Activated CD4-positive, alpha-beta memory T cell treated with anti-CD3 and anti-CD28 coated beads, Interleukin-2, amount 10 ng/mL, durations not matched to agents 7 days and 5 days (primary cell): ENCODE measurements at regions not wholly inside any gene's neighbourhood (a gene's known extent, or its start where the extent isn't known, plus 50 kb on each side); places are given as distances from the start of the nearest gene placed in this dataset.

Experiments
- CTCF ChIA-PET: fragments of 350-600 bp; sonication (Branson Sonifier 250); formaldehyde crosslinking; loops from one replicate; lab custom pipeline; 2021; ENCODE audit warnings: antibody characterized with exemption, inconsistent platforms; lab: Charles Lee
- POLR2A ChIA-PET: fragments of 350-600 bp; sonication (Branson Sonifier 250); formaldehyde crosslinking; loops from one replicate; lab custom pipeline; 2021; ENCODE audit warnings: antibody characterized with exemption; lab: Charles Lee
- DNase-seq: peaks from one replicate; pipeline ENCODE4 v3.0.0-alpha.2; 2020
- H3K27ac Mint-ChIP-seq: one replicate; pipeline ENCODE4 v1.8.0; 2021; ENCODE audit warnings: mild to moderate bottlenecking, mixed read lengths
- H3K27me3 Mint-ChIP-seq: one replicate; pipeline ENCODE4 v1.8.0; 2021; ENCODE audit warnings: mixed read lengths
- H3K36me3 Mint-ChIP-seq: one replicate; pipeline ENCODE4 v1.8.0; 2021; ENCODE audit warnings: low read depth, mixed read lengths
- H3K4me1 Mint-ChIP-seq: one replicate; pipeline ENCODE4 v1.8.0; 2021; ENCODE audit warnings: mixed read lengths
- H3K4me3 Mint-ChIP-seq: one replicate; pipeline ENCODE4 v1.8.0; 2021; ENCODE audit warnings: mild to moderate bottlenecking, mixed read lengths
- H3K9me3 Mint-ChIP-seq: one replicate; pipeline ENCODE4 v1.8.0; 2021; ENCODE audit warnings: mixed read lengths

- DNase-seq = no peak
- POLR2A ChIA-PET = no interaction called here
- no peaks in the 10 kb centered on the region for H3K9me3 Mint-ChIP-seq
- CTCF ChIA-PET = no interaction called here
- H3K27ac Mint-ChIP-seq = no peak overlapping the region
- H3K27me3 Mint-ChIP-seq = no peaks in the 10 kb centered on the region
- no peaks in the 10 kb centered on the region for H3K36me3 Mint-ChIP-seq
- no peaks in the 10 kb centered on the region for H3K4me1 Mint-ChIP-seq
- H3K4me3 Mint-ChIP-seq = no peak overlapping the region
Measured at GRCh38 chr16:9197957-9198661, 106.7 kb downstream of the HAPSTR1 start.

GRCh38 chr16:9199311-9199710, 107.9 kb downstream of the HAPSTR1 start:
- no peak for DNase-seq
- Mint-ChIP-seq H3K4me3 (no peak overlapping the region), H3K27ac (no peak overlapping the region), H3K9me3 (no peaks in the 10 kb centered on the region), H3K36me3 (no peaks in the 10 kb centered on the region), H3K27me3 (no peaks in the 10 kb centered on the region), H3K4me1 (no peaks in the 10 kb centered on the region)
- ChIA-PET CTCF (no interaction called here), POLR2A (no interaction called here)

- H3K9me3 Mint-ChIP-seq = no peaks in the 10 kb centered on the region
- ChIA-PET CTCF (no interaction called here), POLR2A (no interaction called here)
- H3K4me3 Mint-ChIP-seq = no peak overlapping the region
- no peaks in the 10 kb centered on the region for H3K36me3 Mint-ChIP-seq
- DNase-seq = no peak
- no peaks in the 10 kb centered on the region for H3K4me1 Mint-ChIP-seq
- no peaks in the 10 kb centered on the region for H3K27me3 Mint-ChIP-seq
- H3K27ac Mint-ChIP-seq = no peak overlapping the region
Measured at GRCh38 chr16:9199751-9200150, 108.3 kb downstream of the HAPSTR1 start.

GRCh38 chr16:9203956-9204355, 112.5 kb downstream of the HAPSTR1 start:
- CTCF ChIA-PET = no interaction called here
- POLR2A ChIA-PET = no interaction called here
- H3K36me3 Mint-ChIP-seq = no peaks in the 10 kb centered on the region
- no peak overlapping the region for H3K4me3 Mint-ChIP-seq
- no peaks in the 10 kb centered on the region for H3K4me1 Mint-ChIP-seq
- H3K27ac Mint-ChIP-seq = no peak overlapping the region
- DNase-seq = no peak
- H3K9me3 Mint-ChIP-seq = no peaks in the 10 kb centered on the region
- H3K27me3 Mint-ChIP-seq = no peaks in the 10 kb centered on the region

- Mint-ChIP-seq H3K27me3 (no peaks in the 10 kb centered on the region), H3K36me3 (no peaks in the 10 kb centered on the region), H3K9me3 (no peaks in the 10 kb centered on the region), H3K4me3 (no peak overlapping the region), H3K27ac (no peak overlapping the region), H3K4me1 (no peaks in the 10 kb centered on the region)
- CTCF ChIA-PET = no interaction called here
- no peak for DNase-seq
- POLR2A ChIA-PET = no interaction called here
Measured at GRCh38 chr16:9205661-9206060, 114.2 kb downstream of the HAPSTR1 start.

GRCh38 chr16:9206156-9206555, 114.7 kb downstream of the HAPSTR1 start:
- ChIA-PET CTCF (no interaction called here), POLR2A (no interaction called here)
- Mint-ChIP-seq H3K4me1 (no peaks in the 10 kb centered on the region), H3K27ac (no peak overlapping the region), H3K9me3 (no peaks in the 10 kb centered on the region), H3K27me3 (no peaks in the 10 kb centered on the region), H3K4me3 (no peak overlapping the region), H3K36me3 (no peaks in the 10 kb centered on the region)
- no peak for DNase-seq

- no peaks in the 10 kb centered on the region for H3K9me3 Mint-ChIP-seq
- no peak overlapping the region for H3K4me3 Mint-ChIP-seq
- no peak for DNase-seq
- H3K27me3 Mint-ChIP-seq = no peaks in the 10 kb centered on the region
- no peak overlapping the region for H3K27ac Mint-ChIP-seq
- ChIA-PET CTCF (no interaction called here), POLR2A (no interaction called here)
- H3K36me3 Mint-ChIP-seq = no peaks in the 10 kb centered on the region
- H3K4me1 Mint-ChIP-seq = no peaks in the 10 kb centered on the region
Measured at GRCh38 chr16:9212621-9213020, 121.2 kb downstream of the HAPSTR1 start.

- POLR2A ChIA-PET = no interaction called here
- H3K4me1 Mint-ChIP-seq = no peaks in the 10 kb centered on the region
- no peaks in the 10 kb centered on the region for H3K9me3 Mint-ChIP-seq
- CTCF ChIA-PET = no interaction called here
- no peaks in the 10 kb centered on the region for H3K36me3 Mint-ChIP-seq
- no peak for DNase-seq
- H3K27ac Mint-ChIP-seq = no peak overlapping the region
- no peaks in the 10 kb centered on the region for H3K27me3 Mint-ChIP-seq
- H3K4me3 Mint-ChIP-seq = no peak overlapping the region
Measured at GRCh38 chr16:9219813-9220212, 128.4 kb downstream of the HAPSTR1 start.

- ChIA-PET CTCF (no interaction called here), POLR2A (no interaction called here)
- no peaks in the 10 kb centered on the region for H3K4me1 Mint-ChIP-seq
- no peaks in the 10 kb centered on the region for H3K36me3 Mint-ChIP-seq
- H3K9me3 Mint-ChIP-seq = no peaks in the 10 kb centered on the region
- no peak for DNase-seq
- no peak overlapping the region for H3K27ac Mint-ChIP-seq
- H3K27me3 Mint-ChIP-seq = no peaks in the 10 kb centered on the region
- H3K4me3 Mint-ChIP-seq = no peak overlapping the region
Measured at GRCh38 chr16:9225527-9226316, 134.3 kb downstream of the HAPSTR1 start.

- H3K27ac Mint-ChIP-seq = no peak overlapping the region
- no peaks in the 10 kb centered on the region for H3K4me1 Mint-ChIP-seq
- H3K9me3 Mint-ChIP-seq = no peaks in the 10 kb centered on the region
- H3K27me3 Mint-ChIP-seq = no peaks in the 10 kb centered on the region
- no peak overlapping the region for H3K4me3 Mint-ChIP-seq
- DNase-seq = no peak
- ChIA-PET CTCF (no interaction called here), POLR2A (no interaction called here)
- no peaks in the 10 kb centered on the region for H3K36me3 Mint-ChIP-seq
Measured at GRCh38 chr16:9226924-9227323, 135.5 kb downstream of the HAPSTR1 start.

GRCh38 chr16:9231039-9231438, 139.6 kb downstream of the HAPSTR1 start:
- Mint-ChIP-seq H3K4me3 (no peak overlapping the region), H3K9me3 (no peaks in the 10 kb centered on the region), H3K27me3 (no peaks in the 10 kb centered on the region), H3K36me3 (no peaks in the 10 kb centered on the region), H3K27ac (no peak overlapping the region), H3K4me1 (no peaks in the 10 kb centered on the region)
- ChIA-PET POLR2A (no interaction called here), CTCF (no interaction called here)
- DNase-seq = no peak

- no peaks in the 10 kb centered on the region for H3K9me3 Mint-ChIP-seq
- H3K27ac Mint-ChIP-seq = no peak overlapping the region
- no peaks in the 10 kb centered on the region for H3K4me1 Mint-ChIP-seq
Measured at GRCh38 chr16:9232102-9232770, 140.8 kb downstream of the HAPSTR1 start.

GRCh38 chr16:9235867-9236266, 144.4 kb downstream of the HAPSTR1 start:
- ChIA-PET CTCF (no interaction called here), POLR2A (no interaction called here)
- no peaks in the 10 kb centered on the region for H3K36me3 Mint-ChIP-seq
- no peaks in the 10 kb centered on the region for H3K4me1 Mint-ChIP-seq
- DNase-seq = no peak
- H3K27me3 Mint-ChIP-seq = no peaks in the 10 kb centered on the region
- no peak overlapping the region for H3K4me3 Mint-ChIP-seq
- peaks cover 3% of the 10 kb centered on the region for H3K9me3 Mint-ChIP-seq
- H3K27ac Mint-ChIP-seq = no peak overlapping the region

More at GRCh38 chr16:9232102-9232770, 140.8 kb downstream of the HAPSTR1 start:
- H3K27me3 Mint-ChIP-seq = no peaks in the 10 kb centered on the region
- H3K4me3 Mint-ChIP-seq = no peak overlapping the region
- CTCF ChIA-PET = no interaction called here
- DNase-seq = no peak
- no peaks in the 10 kb centered on the region for H3K36me3 Mint-ChIP-seq
- POLR2A ChIA-PET = no interaction called here
